ENCODE measurements at regions not wholly inside any gene's neighbourhood (a gene's known extent, or its start where the extent isn't known, plus 50 kb on each side); places are given as distances from the start of the nearest gene placed in this dataset.
"Not testable (repeated sequence)": the region's sequence is repeated elsewhere in the genome, so short reads cannot be mapped to it uniquely, and the experiment has no call there.

DNA sequence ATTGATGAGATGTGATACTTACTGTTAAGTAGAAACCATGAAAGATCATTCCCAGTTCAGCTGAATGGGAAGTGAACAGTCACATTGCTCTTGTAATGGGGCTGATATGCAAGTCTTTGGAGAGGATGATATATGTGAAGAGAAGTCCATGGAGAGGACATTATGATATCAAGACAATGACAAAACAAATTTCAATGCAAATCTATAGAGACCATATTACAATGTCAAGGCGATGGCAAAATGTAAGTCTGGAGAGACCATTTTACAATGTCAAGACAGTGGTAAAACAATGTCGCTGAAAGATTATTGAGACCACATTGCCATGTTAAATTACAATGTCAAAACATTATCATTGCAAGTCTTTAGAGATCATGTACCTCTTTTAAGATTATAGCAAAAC is 277.1 kb upstream of the MEIS2 start:
- no peak for DNase-seq (ENCODE audit: insufficient read length, low spot score)
- FAIRE-seq, result no peak
- TF ChIP-seq, protein P1, sequence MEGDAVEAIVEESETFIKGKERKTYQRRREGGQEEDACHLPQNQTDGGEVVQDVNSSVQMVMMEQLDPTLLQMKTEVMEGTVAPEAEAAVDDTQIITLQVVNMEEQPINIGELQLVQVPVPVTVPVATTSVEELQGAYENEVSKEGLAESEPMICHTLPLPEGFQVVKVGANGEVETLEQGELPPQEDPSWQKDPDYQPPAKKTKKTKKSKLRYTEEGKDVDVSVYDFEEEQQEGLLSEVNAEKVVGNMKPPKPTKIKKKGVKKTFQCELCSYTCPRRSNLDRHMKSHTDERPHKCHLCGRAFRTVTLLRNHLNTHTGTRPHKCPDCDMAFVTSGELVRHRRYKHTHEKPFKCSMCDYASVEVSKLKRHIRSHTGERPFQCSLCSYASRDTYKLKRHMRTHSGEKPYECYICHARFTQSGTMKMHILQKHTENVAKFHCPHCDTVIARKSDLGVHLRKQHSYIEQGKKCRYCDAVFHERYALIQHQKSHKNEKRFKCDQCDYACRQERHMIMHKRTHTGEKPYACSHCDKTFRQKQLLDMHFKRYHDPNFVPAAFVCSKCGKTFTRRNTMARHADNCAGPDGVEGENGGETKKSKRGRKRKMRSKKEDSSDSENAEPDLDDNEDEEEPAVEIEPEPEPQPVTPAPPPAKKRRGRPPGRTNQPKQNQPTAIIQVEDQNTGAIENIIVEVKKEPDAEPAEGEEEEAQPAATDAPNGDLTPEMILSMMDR (IDR thresholded peaks at IDR 0.05; ENCODE audit: insufficient read depth, missing control alignments), result no peak

DNA sequence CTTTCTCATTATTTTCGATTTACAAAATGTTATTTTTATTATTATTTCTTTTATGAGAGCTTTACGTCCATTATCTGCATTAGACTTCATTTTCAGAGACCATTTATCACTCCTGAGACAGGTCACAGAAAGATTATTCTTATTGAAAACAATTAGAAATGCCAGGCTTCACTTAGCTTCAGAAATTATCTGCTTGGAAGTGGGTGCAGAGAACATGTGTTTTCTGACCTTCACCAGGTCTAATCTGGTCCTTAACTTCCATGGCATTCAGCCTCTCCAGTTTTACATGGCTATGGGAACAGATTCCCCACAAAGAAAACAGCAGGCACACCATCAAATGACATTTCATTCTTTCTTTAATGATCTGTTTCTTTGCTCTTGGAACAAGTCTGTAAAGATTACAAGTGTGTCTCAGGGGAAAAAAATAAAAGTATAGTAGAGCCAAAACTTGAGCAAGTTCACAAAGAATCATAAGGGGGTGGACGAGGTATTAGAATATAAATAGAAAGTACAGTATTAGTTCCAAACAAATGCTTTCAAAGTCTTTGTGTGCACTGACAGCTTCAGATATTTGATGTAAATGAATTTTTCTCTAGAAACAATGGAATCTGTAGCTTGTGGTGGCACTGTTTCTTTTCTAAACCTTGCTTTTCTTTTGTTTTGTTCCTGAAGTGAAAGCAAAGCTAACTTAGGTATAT is 294.2 kb upstream of the MEIS2 start:
- FAIRE-seq (no peak), DNase-seq (ENCODE audit: insufficient read length, low spot score) (no peak)
- TF ChIP-seq, protein P1 (IDR thresholded peaks at IDR 0.05; ENCODE audit: insufficient read depth, missing control alignments), result no peak

DNA sequence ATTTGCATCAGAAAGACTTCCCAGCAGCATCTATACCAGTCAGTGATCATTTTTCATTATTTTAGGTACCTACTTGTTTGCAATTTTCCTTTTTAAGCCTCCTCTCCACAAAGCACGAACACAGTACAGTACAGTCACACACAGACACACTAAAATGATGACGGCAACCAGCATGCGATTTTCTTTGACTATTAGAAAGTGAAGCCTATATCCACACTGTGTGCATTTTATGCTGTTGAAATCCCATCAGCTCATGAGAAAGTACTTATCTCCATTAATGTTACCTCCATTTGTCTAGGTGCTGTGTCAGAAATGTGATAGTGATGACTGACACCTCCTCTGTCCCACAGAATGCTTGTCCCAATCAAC is 294.7 kb upstream of the MEIS2 start:
- TF ChIP-seq, protein P1 (IDR thresholded peaks at IDR 0.05; ENCODE audit: insufficient read depth, missing control alignments), result no peak
- DNase-seq (ENCODE audit: insufficient read length, low spot score), result no peak
- FAIRE-seq, result no peak

DNA sequence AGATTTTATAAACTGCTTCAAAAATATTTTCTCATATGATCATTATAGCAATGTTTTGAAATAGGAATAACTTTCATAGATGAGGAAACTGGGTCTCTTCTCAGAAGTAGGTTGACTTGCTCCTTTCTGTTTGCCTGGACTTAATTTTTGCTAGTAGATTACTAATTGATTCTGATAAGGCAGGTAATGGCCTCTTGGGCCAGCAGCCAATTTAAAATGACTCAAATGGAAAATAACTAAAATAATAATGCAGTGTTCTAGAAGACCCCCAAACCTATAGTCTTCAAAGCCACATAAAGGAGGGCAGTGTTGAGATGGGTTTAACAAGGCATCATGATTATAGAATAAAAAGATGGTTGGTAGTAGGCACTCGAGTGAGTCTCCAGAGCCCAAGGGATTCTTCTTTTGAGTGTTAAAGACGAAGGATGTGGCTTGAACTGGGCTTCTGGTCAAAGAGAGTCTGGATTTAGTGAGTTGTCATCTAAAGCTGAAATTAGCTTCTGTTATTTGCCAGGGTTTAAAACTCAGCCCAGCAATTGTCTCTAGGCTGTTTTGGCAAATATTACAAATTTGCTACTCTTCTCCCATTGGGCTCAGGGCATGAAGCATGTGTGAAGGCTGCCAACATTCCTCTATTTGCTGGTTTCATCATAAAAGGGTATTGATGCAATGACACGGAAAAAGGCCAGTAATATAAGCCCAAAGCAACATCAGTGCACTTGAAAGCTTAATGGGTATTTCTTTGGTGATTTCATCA is 297.1 kb upstream of the MEIS2 start:
- TF ChIP-seq, protein P1 (IDR thresholded peaks at IDR 0.05; ENCODE audit: insufficient read depth, missing control alignments), result no peak
- DNase-seq (ENCODE audit: insufficient read length, low spot score) (no peak), FAIRE-seq (no peak)

DNA sequence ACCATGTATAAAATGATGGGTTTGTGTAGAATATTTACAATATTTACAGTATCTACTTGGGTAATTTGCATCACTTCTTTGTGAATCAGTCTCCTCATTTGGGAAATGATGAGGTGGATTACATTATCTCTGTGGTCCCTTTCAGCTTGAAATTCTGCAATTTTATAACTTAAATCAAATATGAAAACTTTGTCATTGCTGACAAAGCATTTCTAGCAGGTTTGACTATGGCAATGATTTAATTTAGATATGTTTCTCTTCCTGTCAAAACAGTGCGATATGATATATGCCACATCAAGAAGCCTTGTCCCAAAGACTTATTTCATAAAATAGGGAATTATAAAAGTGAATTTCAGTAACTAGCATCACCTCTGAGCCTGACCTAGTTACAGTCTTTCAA is 315.8 kb upstream of the MEIS2 start:
- TF ChIP-seq, protein P1 (IDR thresholded peaks at IDR 0.05; ENCODE audit: insufficient read depth, missing control alignments), result no peak
- DNase-seq (ENCODE audit: insufficient read length, low spot score) (no peak), FAIRE-seq (no peak)

DNA sequence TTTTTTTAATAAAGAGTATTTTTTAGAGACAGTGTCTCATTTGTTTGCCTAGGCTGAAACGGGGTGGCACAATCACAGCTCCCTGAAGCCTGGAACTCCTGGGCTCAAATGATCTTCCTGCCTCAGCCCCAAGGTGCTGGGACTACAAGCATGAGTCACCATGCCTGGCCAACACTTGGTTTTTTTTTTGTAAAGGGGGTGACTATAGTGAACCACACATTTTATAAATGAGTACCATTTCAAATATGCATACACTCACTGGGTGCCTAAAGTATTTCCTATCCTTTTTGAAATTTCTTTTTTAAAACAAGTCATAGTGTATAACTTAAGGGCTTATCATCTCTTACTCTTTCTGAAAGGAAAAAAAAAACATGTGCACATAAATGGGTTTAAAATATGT is 325.2 kb upstream of the MEIS2 start:
- FAIRE-seq (no peak), DNase-seq (ENCODE audit: insufficient read length, low spot score) (no peak)
- TF ChIP-seq, protein P1 (IDR thresholded peaks at IDR 0.05; ENCODE audit: insufficient read depth, missing control alignments), result no peak

DNA sequence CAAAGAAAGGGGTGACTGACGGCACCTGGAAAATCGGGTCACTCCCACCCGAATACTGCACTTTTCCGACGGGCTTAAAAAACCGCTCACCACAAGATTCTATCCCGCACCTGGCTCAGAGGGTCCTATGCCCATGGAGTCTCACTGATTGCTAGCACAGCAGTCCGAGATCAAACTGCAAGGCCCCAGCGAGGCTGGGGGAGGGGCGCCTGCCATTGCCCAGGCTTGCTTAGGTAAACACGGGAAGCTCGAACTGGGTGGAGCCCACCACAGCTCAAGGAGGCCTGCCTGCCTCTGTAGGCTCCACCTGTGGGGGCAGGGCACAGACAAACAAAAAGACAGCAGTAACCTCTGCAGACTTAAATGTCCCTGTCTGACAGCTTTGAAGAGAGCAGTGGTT is 327.0 kb upstream of the MEIS2 start:
- not testable (repeated sequence) for FAIRE-seq; DNase-seq (ENCODE audit: insufficient read length, low spot score)

Measured in D721Med (cell line).